ENCODE measurements at regions not wholly inside any gene's neighbourhood (a gene's known extent, or its start where the extent isn't known, plus 50 kb on each side); places are given as distances from the start of the nearest gene placed in this dataset.

- H3K36me3 ChIP-seq (ENCODE audit: insufficient read depth, low read length): no peaks in the 10 kb centered on the region
- H3K4me3 ChIP-seq (ENCODE audit: low read depth, low read length, poor library complexity, severe bottlenecking): no peak overlapping the region
- no peak overlapping the region for H2AFZ ChIP-seq (ENCODE audit: low read length)
- H4K20me1 ChIP-seq (ENCODE audit: insufficient read depth, low read length): no peaks in the 10 kb centered on the region
- no peaks in the 10 kb centered on the region for H3K79me2 ChIP-seq (ENCODE audit: insufficient read depth, low read length)
- H3K4me2 ChIP-seq (ENCODE audit: low read length): no peak overlapping the region
- H3K27ac ChIP-seq (ENCODE audit: low read depth, low read length, poor library complexity, severe bottlenecking): no peak overlapping the region
- TF ChIP-seq CTCF (IDR thresholded peaks at IDR 0.05; ENCODE audit: low read length): no peak
- no peak for TF ChIP-seq EZH2 (IDR thresholded peaks at IDR 0.05; ENCODE audit: borderline replicate concordance, low read length)
- no peaks in the 10 kb centered on the region for H3K4me1 ChIP-seq (ENCODE audit: insufficient read depth, low read length, severe bottlenecking)
- no peaks in the 10 kb centered on the region for H3K27me3 ChIP-seq (ENCODE audit: insufficient read depth, low read length)
- no peaks in the 10 kb centered on the region for H3F3A ChIP-seq (ENCODE audit: insufficient read depth, low read length)
- H3K9me2 ChIP-seq (ENCODE audit: low read depth, low read length): no peaks in the 10 kb centered on the region
- H3K9ac ChIP-seq (ENCODE audit: low read length): no peak overlapping the region
- no peaks in the 10 kb centered on the region for H3K9me3 ChIP-seq (ENCODE audit: low read length)
Observed at GRCh38 chr20:57983082-57983481, 245.4 kb downstream of the ANKRD60 start.

- H3K9me3 ChIP-seq (ENCODE audit: low read length): no peaks in the 10 kb centered on the region
- no peaks in the 10 kb centered on the region for H3K36me3 ChIP-seq (ENCODE audit: insufficient read depth, low read length)
- H3K27ac ChIP-seq (ENCODE audit: low read depth, low read length, poor library complexity, severe bottlenecking): no peak overlapping the region
- no peak overlapping the region for H3K4me2 ChIP-seq (ENCODE audit: low read length)
- TF ChIP-seq EZH2 (IDR thresholded peaks at IDR 0.05; ENCODE audit: borderline replicate concordance, low read length) (no peak), CTCF (IDR thresholded peaks at IDR 0.05; ENCODE audit: low read length) (no peak)
- H2AFZ ChIP-seq (ENCODE audit: low read length): no peak overlapping the region
- no peak overlapping the region for H3K4me3 ChIP-seq (ENCODE audit: low read depth, low read length, poor library complexity, severe bottlenecking)
- no peaks in the 10 kb centered on the region for H3K27me3 ChIP-seq (ENCODE audit: insufficient read depth, low read length)
- H3K79me2 ChIP-seq (ENCODE audit: insufficient read depth, low read length): no peaks in the 10 kb centered on the region
- H3F3A ChIP-seq (ENCODE audit: insufficient read depth, low read length): no peaks in the 10 kb centered on the region
- H4K20me1 ChIP-seq (ENCODE audit: insufficient read depth, low read length): no peaks in the 10 kb centered on the region
- no peaks in the 10 kb centered on the region for H3K9me2 ChIP-seq (ENCODE audit: low read depth, low read length)
- H3K4me1 ChIP-seq (ENCODE audit: insufficient read depth, low read length, severe bottlenecking): no peaks in the 10 kb centered on the region
- no peak overlapping the region for H3K9ac ChIP-seq (ENCODE audit: low read length)
Observed at GRCh38 chr20:57980506-57980905, 247.9 kb downstream of the ANKRD60 start.

- Histone ChIP-seq H2AFZ (ENCODE audit: low read length) (no peak overlapping the region), H3K9me3 (ENCODE audit: low read length) (no peaks in the 10 kb centered on the region), H3K4me3 (ENCODE audit: low read depth, low read length, poor library complexity, severe bottlenecking) (no peak overlapping the region), H3K27me3 (ENCODE audit: insufficient read depth, low read length) (no peaks in the 10 kb centered on the region), H4K20me1 (ENCODE audit: insufficient read depth, low read length) (no peaks in the 10 kb centered on the region), H3K4me1 (ENCODE audit: insufficient read depth, low read length, severe bottlenecking) (no peaks in the 10 kb centered on the region), H3K36me3 (ENCODE audit: insufficient read depth, low read length) (no peaks in the 10 kb centered on the region), H3K9ac (ENCODE audit: low read length) (no peak overlapping the region), H3K27ac (ENCODE audit: low read depth, low read length, poor library complexity, severe bottlenecking) (no peak overlapping the region), H3F3A (ENCODE audit: insufficient read depth, low read length) (no peaks in the 10 kb centered on the region), H3K79me2 (ENCODE audit: insufficient read depth, low read length) (no peaks in the 10 kb centered on the region), H3K9me2 (ENCODE audit: low read depth, low read length) (no peaks in the 10 kb centered on the region), H3K4me2 (ENCODE audit: low read length) (no peak overlapping the region)
- no peak for TF ChIP-seq EZH2 (IDR thresholded peaks at IDR 0.05; ENCODE audit: borderline replicate concordance, low read length)
- no peak for TF ChIP-seq CTCF (IDR thresholded peaks at IDR 0.05; ENCODE audit: low read length)
Observed at GRCh38 chr20:57977569-57977968, 250.9 kb downstream of the ANKRD60 start.

All from OCI-LY1 (cell line).